Lung microvascular endothelial cell (primary cell): ENCODE measurements at regions not wholly inside any gene's neighbourhood (a gene's known extent, or its start where the extent isn't known, plus 50 kb on each side); places are given as distances from the start of the nearest gene placed in this dataset.

Experiments used
- DNase-seq, 2 donors: peaks; one replicate each; pipeline versions ENCODE4 v3.0.0 to v3.0.0-alpha.2; 2010; ENCODE audit warnings: low read depth in 2 of 2

GRCh38 chr4:112847045-112847444 lies 202.4 kb upstream of the ANK2 start:
- no peak for DNase-seq

GRCh38 chr4:112847781-112848180 lies 201.7 kb upstream of the ANK2 start:
- DNase-seq: no peak

- no peak for DNase-seq
Observed at GRCh38 chr4:112848911-112849310, 200.5 kb upstream of the ANK2 start.

- no peak for DNase-seq
Observed at GRCh38 chr4:112852601-112853000, 196.9 kb upstream of the ANK2 start.

DNA sequence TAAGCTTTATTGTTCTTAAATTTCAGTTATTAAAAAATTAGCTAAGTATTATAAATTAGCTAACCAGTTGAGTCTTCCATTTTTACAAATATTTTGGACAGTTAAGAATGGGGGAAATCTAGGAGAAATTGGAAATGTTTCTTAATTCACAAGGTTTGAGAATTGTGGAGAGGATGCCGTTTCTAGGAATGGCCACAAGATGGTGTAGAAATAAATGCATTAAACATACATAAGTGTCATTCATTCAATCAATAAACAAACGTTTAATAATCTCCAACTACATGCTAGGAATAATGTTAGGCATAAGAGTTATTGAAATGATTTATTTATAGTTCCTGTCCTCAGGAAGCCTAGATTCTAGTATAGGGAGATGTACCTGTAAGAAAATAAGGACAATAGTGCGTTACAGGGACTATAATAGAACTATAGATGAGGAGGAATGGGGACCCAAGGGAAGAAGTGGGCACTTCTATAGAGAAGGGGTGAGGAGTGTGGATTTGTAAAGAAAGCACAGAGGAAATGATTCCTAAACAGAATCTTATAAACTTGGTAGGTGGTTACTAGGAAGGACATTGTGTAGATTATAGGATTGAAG lies 195.7 kb upstream of the ANK2 start:
- DNase-seq: peak in 1 of 2 donors; percentile 5

- DNase-seq: no peak
Observed at GRCh38 chr4:112854420-112854819, 195.0 kb upstream of the ANK2 start.

- DNase-seq: no peak
Observed at GRCh38 chr4:112855058-112855457, 194.4 kb upstream of the ANK2 start.

- peak in 1 of 2 donors; percentile 44 for DNase-seq
Observed at GRCh38 chr4:112857461-112857860, 192.0 kb upstream of the ANK2 start.

DNA sequence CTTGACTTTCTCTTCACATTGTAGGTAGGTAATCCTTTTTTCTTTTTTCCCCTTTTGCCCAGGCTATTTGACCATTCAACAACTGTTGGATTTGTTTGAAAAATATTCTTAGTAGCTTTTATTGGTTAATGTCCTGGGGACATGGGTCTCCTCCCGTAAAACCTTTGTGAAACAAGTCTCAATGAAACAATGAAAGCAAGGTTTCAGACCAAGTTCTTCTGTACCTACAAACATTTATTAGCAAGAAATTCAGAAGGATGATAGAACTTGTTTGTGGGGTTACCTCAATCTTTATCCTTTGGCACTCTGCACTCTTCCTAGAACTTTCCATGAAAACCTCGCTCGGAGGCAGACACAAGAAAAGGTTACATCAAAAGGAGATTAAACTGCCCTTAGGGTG lies 190.7 kb upstream of the ANK2 start:
- no peak for DNase-seq

DNA sequence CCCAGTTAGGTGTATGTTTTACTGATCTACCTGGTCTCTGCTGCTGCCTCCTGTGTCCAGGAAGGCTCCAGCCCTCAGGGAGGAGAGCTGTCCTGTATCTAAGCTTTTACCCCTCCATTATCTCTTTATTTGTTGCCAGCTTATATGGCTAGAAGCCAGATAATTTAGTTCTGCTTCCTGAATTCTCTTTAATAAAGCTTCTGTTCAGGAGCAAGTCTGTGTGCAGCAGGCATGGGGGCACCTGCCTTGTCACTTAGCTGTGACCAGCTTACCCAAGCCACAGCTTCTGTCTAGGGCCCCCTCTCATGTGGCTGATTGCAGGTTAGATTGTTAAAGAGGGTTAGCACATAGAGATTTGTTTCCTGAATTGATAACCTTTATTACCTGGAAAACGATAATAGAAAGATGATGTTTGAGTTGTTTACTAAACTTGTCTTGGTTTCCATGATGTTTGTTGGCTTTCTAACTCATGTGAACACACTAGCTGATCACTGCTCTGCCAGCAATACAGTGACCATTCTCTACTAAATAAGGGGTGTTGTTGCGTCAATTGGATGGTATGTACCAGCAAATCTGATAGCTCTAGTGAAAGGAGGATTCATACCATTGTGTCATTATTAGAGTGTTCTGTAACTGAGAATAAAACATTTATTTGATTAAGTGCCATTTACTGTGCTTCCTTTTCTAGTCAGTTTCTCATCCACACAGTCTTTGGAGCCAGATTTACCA lies 189.8 kb upstream of the ANK2 start:
- DNase-seq: no peak

DNA sequence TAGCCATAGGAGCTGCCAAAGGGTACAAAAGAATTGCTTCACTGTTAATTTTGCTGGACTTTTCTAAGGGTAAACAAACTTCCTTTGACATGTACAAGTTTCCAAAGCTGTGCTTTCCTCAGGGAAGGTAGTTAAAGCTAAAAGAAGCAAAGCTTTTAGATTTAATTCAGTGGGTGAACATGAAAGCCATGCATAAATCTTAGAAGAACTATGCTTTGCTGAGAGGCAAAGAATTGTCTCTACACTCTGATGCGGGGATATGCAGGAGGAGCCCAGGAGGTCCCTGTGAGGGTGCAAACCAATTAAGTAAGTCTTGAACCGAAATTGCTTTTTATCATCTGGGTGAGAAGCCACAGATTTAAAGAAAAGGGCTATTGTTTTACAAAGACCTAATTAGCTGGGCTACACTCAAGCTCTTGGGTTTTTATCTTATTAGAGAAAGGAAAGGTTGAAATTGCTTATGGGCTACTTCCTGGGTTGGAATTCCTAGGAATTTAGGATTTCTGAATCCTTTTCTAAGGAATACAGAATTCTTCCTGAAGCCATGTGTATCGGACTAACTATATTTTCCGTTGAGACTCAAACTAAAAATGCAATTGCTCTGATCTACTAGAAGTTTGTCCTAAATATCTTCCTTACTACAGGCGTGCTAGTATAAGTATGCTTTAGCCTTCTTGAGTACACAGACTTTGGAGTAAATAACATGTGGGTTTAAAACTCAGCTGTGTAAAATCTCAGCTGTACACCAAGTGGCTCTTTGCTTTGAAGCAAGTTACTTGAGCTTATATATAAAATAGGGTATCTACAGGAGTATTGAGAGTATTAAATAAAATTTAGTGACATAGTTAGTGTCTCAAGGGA lies 188.4 kb upstream of the ANK2 start:
- no peak for DNase-seq

GRCh38 chr4:112861691-112862674 lies 187.5 kb upstream of the ANK2 start:
- DNase-seq: no peak

DNA sequence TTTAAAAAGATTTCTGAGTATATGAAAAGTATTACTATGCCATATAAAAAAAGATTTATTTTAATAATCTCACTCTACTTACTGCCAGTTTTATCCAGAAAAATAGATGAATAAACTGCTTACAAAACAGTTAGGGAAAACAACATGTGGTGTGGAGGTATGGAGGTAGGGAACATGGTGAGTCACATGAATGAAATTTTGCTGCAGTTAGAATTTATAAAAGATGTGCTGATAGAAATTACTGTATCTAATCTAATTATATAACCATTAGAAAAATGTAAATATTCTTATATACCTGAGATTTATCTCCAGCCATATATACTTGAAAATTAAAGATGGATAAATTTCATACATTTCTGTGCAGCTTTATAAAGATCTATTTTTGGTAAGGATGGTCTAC lies 184.0 kb upstream of the ANK2 start:
- DNase-seq: no peak

DNA sequence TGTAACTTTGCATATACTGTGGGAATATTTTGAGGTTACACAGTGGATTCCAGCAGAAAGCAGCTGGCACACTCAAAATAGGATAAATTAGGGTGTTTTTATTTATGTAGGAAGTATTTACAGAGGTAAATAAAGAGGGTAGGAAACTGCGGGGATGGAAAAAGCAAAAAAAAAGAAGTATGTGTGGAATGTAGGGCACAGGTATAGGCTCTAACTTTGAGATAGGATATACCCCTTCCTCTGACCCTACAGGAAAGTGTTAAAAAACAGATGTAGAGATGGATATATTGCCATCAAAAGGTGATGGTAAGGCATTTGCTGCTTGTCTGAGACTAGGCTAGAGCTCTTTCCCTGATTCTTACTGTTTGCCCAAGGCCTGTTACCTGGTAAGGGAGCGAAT lies 173.1 kb upstream of the ANK2 start:
- DNase-seq: no peak

DNA sequence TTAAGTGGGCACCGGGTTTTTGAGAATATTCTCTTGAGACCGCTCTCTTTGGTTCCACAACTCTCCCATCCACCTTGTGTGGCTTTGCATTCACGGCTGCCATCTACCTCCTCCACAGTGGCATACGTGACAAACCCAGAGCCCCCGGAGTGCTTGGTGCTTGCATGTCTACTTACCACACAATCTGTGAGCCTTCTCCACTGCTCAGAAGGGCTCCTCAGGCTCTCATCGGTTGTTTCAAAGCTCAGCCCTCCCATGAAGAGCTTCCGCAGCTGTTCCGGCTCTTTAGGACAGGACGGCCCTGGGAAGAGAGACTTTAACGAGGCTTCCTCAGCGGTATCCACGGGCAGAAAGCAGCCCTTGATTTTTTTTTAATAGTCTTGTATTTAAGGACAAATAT lies 167.6 kb upstream of the ANK2 start:
- no peak for DNase-seq

- no peak for DNase-seq
Observed at GRCh38 chr4:112882286-112882685, 167.2 kb upstream of the ANK2 start.

GRCh38 chr4:112884406-112884805 lies 165.0 kb upstream of the ANK2 start:
- DNase-seq: no peak

GRCh38 chr4:112885897-112886296 lies 163.6 kb upstream of the ANK2 start:
- DNase-seq: no peak

DNA sequence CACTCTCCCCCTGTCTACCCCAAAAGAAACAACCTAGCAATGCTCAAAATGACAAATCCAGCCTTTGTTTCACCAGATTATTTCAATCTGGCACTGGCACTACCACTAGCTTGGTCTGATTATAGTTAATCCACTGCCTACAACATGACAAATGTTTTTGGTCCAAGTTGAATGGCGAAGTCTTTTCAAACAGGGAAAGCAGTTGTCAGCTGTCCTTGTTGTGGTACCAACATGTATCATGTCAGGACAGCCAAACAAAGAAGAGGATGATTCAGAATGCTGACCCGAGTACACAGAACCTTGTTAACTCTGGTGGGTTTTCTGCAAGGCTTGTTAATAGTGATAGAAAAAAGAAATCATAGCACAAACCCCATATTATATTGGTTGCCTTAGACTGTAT lies 160.8 kb upstream of the ANK2 start:
- DNase-seq: no peak

DNA sequence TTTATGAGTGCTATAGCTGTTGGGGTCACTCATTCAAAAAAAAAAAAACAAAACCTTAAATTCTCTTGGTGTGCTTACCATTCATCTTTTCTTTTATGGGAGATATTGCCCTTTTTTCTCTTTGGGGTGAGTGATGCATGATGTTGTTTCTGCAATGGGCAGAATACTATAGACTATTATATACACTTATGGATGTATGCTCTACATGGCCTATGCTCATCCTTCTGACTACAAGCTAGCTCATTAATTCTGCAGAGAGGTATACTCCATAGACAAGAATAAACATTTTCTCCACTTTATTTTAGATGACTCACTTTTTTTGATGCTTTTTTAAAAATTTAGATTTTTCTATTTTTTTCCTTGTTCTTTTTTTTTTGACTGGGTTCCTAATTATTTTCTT lies 160.3 kb upstream of the ANK2 start:
- DNase-seq: no peak
